Ishikawa (cell line): ENCODE measurements at regions not wholly inside any gene's neighbourhood (a gene's known extent, or its start where the extent isn't known, plus 50 kb on each side); places are given as distances from the start of the nearest gene placed in this dataset.

Experiments
- CEBPB ChIP-seq: IDR thresholded peaks from 2 replicates; pipeline ENCODE4 v1.6.1; 2012
- CREB1 ChIP-seq: IDR thresholded peaks from 2 replicates; pipeline ENCODE4 v1.6.1; 2012; ENCODE audit warnings: low read depth
- EGR1 ChIP-seq: IDR thresholded peaks from 2 replicates; pipeline ENCODE4 v1.6.1; 2012
- EP300 ChIP-seq: IDR thresholded peaks from 2 replicates; pipeline ENCODE4 v1.6.1; 2012; ENCODE audit warnings: borderline replicate concordance
- FOXM1 ChIP-seq: IDR thresholded peaks from 2 replicates; pipeline ENCODE4 v1.6.1; 2012; ENCODE audit warnings: low read depth, borderline replicate concordance
- MAX ChIP-seq: IDR thresholded peaks from 2 replicates; pipeline ENCODE4 v1.6.1; 2012
- NFIC ChIP-seq: IDR thresholded peaks from 2 replicates; pipeline ENCODE4 v1.6.1; 2012
- RAD21 ChIP-seq: IDR thresholded peaks from 2 replicates; pipeline ENCODE4 v1.6.1; 2012; ENCODE audit warnings: low read depth
- REST ChIP-seq: IDR thresholded peaks from 2 replicates; pipeline ENCODE4 v1.6.1; 2012; ENCODE audit warnings: low read depth, mild to moderate bottlenecking
- TAF1 ChIP-seq: IDR thresholded peaks from 2 replicates; pipeline ENCODE4 v1.6.1; 2012; ENCODE audit warnings: low read depth, mild to moderate bottlenecking
- TCF12 ChIP-seq: IDR thresholded peaks from 2 replicates; pipeline ENCODE4 v1.6.1; 2012; ENCODE audit warnings: low read depth
- TEAD4 ChIP-seq: IDR thresholded peaks from 2 replicates; pipeline ENCODE4 v1.6.1; 2012
- USF1 ChIP-seq: IDR thresholded peaks from 2 replicates; pipeline ENCODE4 v1.6.1; 2012
- YY1 ChIP-seq: IDR thresholded peaks from 2 replicates; pipeline ENCODE4 v1.6.1; 2012; ENCODE audit warnings: low read depth
- ZBTB7A ChIP-seq: IDR thresholded peaks from 2 replicates; pipeline ENCODE4 v1.6.1; 2012; ENCODE audit warnings: low read depth

GRCh38 chr4:81684352-81684751 lies 212.6 kb upstream of the RASGEF1B start:
- TF ChIP-seq EP300 (no peak), CEBPB (no peak), REST (no peak), TAF1 (no peak), USF1 (no peak), TCF12 (no peak), YY1 (no peak), MAX (no peak), FOXM1 (no peak), ZBTB7A (no peak), NFIC (no peak), TEAD4 (no peak)

GRCh38 chr4:81682492-81682891 lies 210.8 kb upstream of the RASGEF1B start:
- no peak for TF ChIP-seq ZBTB7A
- TF ChIP-seq TEAD4, result no peak

- TF ChIP-seq TEAD4 (no peak), FOXM1 (no peak), NFIC (no peak), REST (no peak), CREB1 (no peak), RAD21 (no peak), TCF12 (no peak), CEBPB (no peak), YY1 (no peak), MAX (no peak), EP300 (no peak), EGR1 (no peak), USF1 (no peak), ZBTB7A (no peak), TAF1 (no peak)
Measured at GRCh38 chr4:81679315-81679714, 207.6 kb upstream of the RASGEF1B start.

GRCh38 chr4:81678801-81679200 lies 207.1 kb upstream of the RASGEF1B start:
- TF ChIP-seq TCF12 (no peak), YY1 (no peak), FOXM1 (no peak), TAF1 (no peak), CREB1 (no peak), EGR1 (no peak), NFIC (no peak), ZBTB7A (no peak), EP300 (no peak), MAX (no peak), RAD21 (no peak), TEAD4 (no peak), CEBPB (no peak), USF1 (no peak), REST (no peak)
